CD14-positive monocyte (primary cell): ENCODE measurements at regions not wholly inside any gene's neighbourhood (a gene's known extent, or its start where the extent isn't known, plus 50 kb on each side); places are given as distances from the start of the nearest gene placed in this dataset.

Experiments
- DNase-seq, 3 donors: peaks; one replicate each; pipeline ENCODE4 v3.0.0-alpha.2; 2011 to 2022
- H2AFZ ChIP-seq: 2 replicates; pipeline ENCODE4 v1.6.0; 2012; ENCODE audit warnings: mild to moderate bottlenecking, low read depth, low read length, inconsistent platforms; ENCODE audit not compliant: insufficient read depth, poor library complexity, severe bottlenecking
- H3K27ac ChIP-seq, 2 donors: 1 replicate in 1 of 2; 2 replicates in 1 of 2; pipeline ENCODE4 v1.5.1; 2012 to 2013; ENCODE audit warnings: low read length in 2 of 2, control low read depth in 1 of 2, inconsistent platforms in 1 of 2, low read depth in 1 of 2, mild to moderate bottlenecking in 1 of 2
- H3K27me3 ChIP-seq, 2 donors: one replicate each; pipeline versions ENCODE4 v1.6.0 to v1.6.1; 2011 to 2013; ENCODE audit warnings: low read length in 2 of 2; ENCODE audit not compliant: control insufficient read depth in 2 of 2, insufficient read depth in 2 of 2
- H3K36me3 ChIP-seq, 2 donors: replicated peaks in 1 of 2; 1 replicate in 1 of 2; 2 replicates in 1 of 2; pipeline versions ENCODE4 v1.5.1 to v1.6.1; 2012 to 2013; ENCODE audit warnings: low read length in 2 of 2, control low read depth in 1 of 2, inconsistent platforms in 1 of 2, mild to moderate bottlenecking in 1 of 2; ENCODE audit not compliant: insufficient read depth in 2 of 2, control insufficient read depth in 1 of 2
- H3K4me1 ChIP-seq, 2 donors: 1 replicate in 1 of 2; 2 replicates in 1 of 2; pipeline versions ENCODE4 v1.5.1 to v1.6.1; 2012 to 2013; ENCODE audit warnings: low read length in 2 of 2, control low read depth in 1 of 2, inconsistent platforms in 1 of 2, mild to moderate bottlenecking in 1 of 2, moderate library complexity in 1 of 2; ENCODE audit not compliant: insufficient read depth in 2 of 2, control insufficient read depth in 1 of 2
- H3K4me2 ChIP-seq: replicated peaks from 2 replicates; pipeline ENCODE3; 2012; ENCODE audit warnings: low read length, moderate library complexity, mild to moderate bottlenecking; ENCODE audit not compliant: poor library complexity, severe bottlenecking; ENCODE audit errors: extremely low read depth
- H3K4me3 ChIP-seq, 3 experiments: fragments of 200-600 bp in 1 of 3; sonication (generic) in 1 of 3; replicated peaks in 1 of 3; 1 replicate in 2 of 3; 2 replicates in 1 of 3; pipeline ENCODE4 v1.5.1; 2011 to 2013; ENCODE audit warnings: low read length in 3 of 3, mild to moderate bottlenecking in 3 of 3, control low read depth in 2 of 3, low read depth in 2 of 3, inconsistent platforms in 1 of 3, moderate library complexity in 1 of 3
- H3K79me2 ChIP-seq: 2 replicates; pipeline ENCODE4 v1.6.0; 2012; ENCODE audit warnings: mild to moderate bottlenecking, control low read depth, inconsistent platforms, low read length, moderate library complexity; ENCODE audit not compliant: insufficient read depth
- H3K9ac ChIP-seq: 2 replicates; pipeline ENCODE4 v1.6.0; 2017; ENCODE audit warnings: low read length, mild to moderate bottlenecking; ENCODE audit not compliant: insufficient read depth, poor library complexity, severe bottlenecking
- H3K9me3 ChIP-seq, 2 donors: replicated peaks in 1 of 2; 1 replicate in 1 of 2; 2 replicates in 1 of 2; pipeline versions ENCODE4 v1.5.1 to v1.6.1; 2012 to 2013; ENCODE audit warnings: low read length in 2 of 2, control low read depth in 1 of 2; ENCODE audit not compliant: control insufficient read depth in 1 of 2, insufficient read depth in 1 of 2
- H4K20me1 ChIP-seq: 2 replicates; pipeline ENCODE4 v1.6.0; 2012; ENCODE audit warnings: mild to moderate bottlenecking, low read length, control low read depth, moderate library complexity; ENCODE audit not compliant: insufficient read depth
- H3K27ac Mint-ChIP-seq, 7 donors: one replicate each; pipeline ENCODE4 v1.8.0; 2020; ENCODE audit warnings: mild to moderate bottlenecking in 7 of 7, mixed read lengths in 7 of 7, moderate library complexity in 6 of 7, inconsistent platforms in 2 of 7
- H3K27me3 Mint-ChIP-seq, 3 donors: one replicate each; pipeline ENCODE4 v1.8.0; 2021 to 2022; ENCODE audit warnings: low read depth in 3 of 3, mild to moderate bottlenecking in 3 of 3, mixed read lengths in 3 of 3, moderate library complexity in 3 of 3, inconsistent platforms in 1 of 3
- H3K36me3 Mint-ChIP-seq, 2 donors: one replicate each; pipeline ENCODE4 v1.8.0; 2020; ENCODE audit warnings: mixed read lengths in 2 of 2, inconsistent platforms in 1 of 2, mild to moderate bottlenecking in 1 of 2
- H3K4me1 Mint-ChIP-seq: one replicate; pipeline ENCODE4 v1.8.0; 2020; ENCODE audit warnings: mild to moderate bottlenecking, mixed read lengths
- H3K4me3 Mint-ChIP-seq, 2 donors: one replicate each; pipeline ENCODE4 v1.8.0; 2020; ENCODE audit warnings: mild to moderate bottlenecking in 2 of 2, mixed read lengths in 2 of 2, moderate library complexity in 1 of 2
- H3K9me3 Mint-ChIP-seq, 7 donors: one replicate each; pipeline ENCODE4 v1.8.0; 2020 to 2022; ENCODE audit warnings: mixed read lengths in 7 of 7, mild to moderate bottlenecking in 6 of 7, moderate library complexity in 6 of 7, inconsistent platforms in 2 of 7
- WGBS: methylation state at CpG from one replicate; pipeline ENCODE4 v1.1.5; 2013; ENCODE audit warnings: missing lambda C conversion rate; ENCODE audit not compliant: insufficient coverage; 5-methylcytosine and 5-hydroxymethylcytosine counted together
- intact Hi-C, 2 donors: fragments of 100-400 bp; cut with micrococcal nuclease; formaldehyde crosslinking; loops; one replicate each; pipeline versions ENCODE4 v1.15.0 to v1.15.1; 2023
- TF ChIP-seq, protein P1 (sequence below): fragments of 200-600 bp; IDR thresholded peaks from one replicate; pipeline ENCODE4 v1.8.0; 2022; ENCODE audit warnings: antibody characterized with exemption, mild to moderate bottlenecking

GRCh38 chr1:232426801-232427200 is 203.1 kb downstream of the SIPA1L2 start:
- H3K9me3 ChIP-seq = no peaks in the 10 kb centered on the region
- H3K27ac ChIP-seq = no peak overlapping the region
- H3K4me3 ChIP-seq = no peak overlapping the region
- peaks cover 0 to 18% of the 10 kb centered on the region in 2 donors for H3K36me3 ChIP-seq
- no peak overlapping the region for H3K4me2 ChIP-seq
- H3K4me1 ChIP-seq = no peaks in the 10 kb centered on the region
- no peaks in the 10 kb centered on the region for H4K20me1 ChIP-seq
- no peak overlapping the region for H2AFZ ChIP-seq
- Mint-ChIP-seq H3K27me3 (peaks cover 0 to 2% (median 0%) of the 10 kb centered on the region in 3 donors), H3K9me3 (no peaks in the 10 kb centered on the region), H3K4me1 (peaks cover 13% of the 10 kb centered on the region), H3K36me3 (peaks cover 23 to 31% of the 10 kb centered on the region in 2 donors), H3K4me3 (no peak overlapping the region), H3K27ac (no peak overlapping the region)
- no peak overlapping the region for H3K9ac ChIP-seq
- TF ChIP-seq, protein P1, sequence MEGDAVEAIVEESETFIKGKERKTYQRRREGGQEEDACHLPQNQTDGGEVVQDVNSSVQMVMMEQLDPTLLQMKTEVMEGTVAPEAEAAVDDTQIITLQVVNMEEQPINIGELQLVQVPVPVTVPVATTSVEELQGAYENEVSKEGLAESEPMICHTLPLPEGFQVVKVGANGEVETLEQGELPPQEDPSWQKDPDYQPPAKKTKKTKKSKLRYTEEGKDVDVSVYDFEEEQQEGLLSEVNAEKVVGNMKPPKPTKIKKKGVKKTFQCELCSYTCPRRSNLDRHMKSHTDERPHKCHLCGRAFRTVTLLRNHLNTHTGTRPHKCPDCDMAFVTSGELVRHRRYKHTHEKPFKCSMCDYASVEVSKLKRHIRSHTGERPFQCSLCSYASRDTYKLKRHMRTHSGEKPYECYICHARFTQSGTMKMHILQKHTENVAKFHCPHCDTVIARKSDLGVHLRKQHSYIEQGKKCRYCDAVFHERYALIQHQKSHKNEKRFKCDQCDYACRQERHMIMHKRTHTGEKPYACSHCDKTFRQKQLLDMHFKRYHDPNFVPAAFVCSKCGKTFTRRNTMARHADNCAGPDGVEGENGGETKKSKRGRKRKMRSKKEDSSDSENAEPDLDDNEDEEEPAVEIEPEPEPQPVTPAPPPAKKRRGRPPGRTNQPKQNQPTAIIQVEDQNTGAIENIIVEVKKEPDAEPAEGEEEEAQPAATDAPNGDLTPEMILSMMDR = no peak
- H3K27me3 ChIP-seq = no peaks in the 10 kb centered on the region
- H3K79me2 ChIP-seq = no peaks in the 10 kb centered on the region
- intact Hi-C loops = no loop called here
- no peak for DNase-seq

GRCh38 chr1:232425421-232425820 is 204.5 kb downstream of the SIPA1L2 start:
- Mint-ChIP-seq H3K27ac (no peak overlapping the region), H3K4me3 (no peak overlapping the region), H3K27me3 (no peaks in the 10 kb centered on the region), H3K36me3 (peaks cover 14 to 26% of the 10 kb centered on the region in 2 donors), H3K4me1 (peaks cover 13% of the 10 kb centered on the region), H3K9me3 (no peaks in the 10 kb centered on the region)
- peaks cover 0 to 18% of the 10 kb centered on the region in 2 donors for H3K36me3 ChIP-seq
- H3K27ac ChIP-seq = no peak overlapping the region
- H2AFZ ChIP-seq = no peak overlapping the region
- no peaks in the 10 kb centered on the region for H3K79me2 ChIP-seq
- no peaks in the 10 kb centered on the region for H3K4me1 ChIP-seq
- TF ChIP-seq, protein P1 = no peak
- H3K4me2 ChIP-seq = no peak overlapping the region
- no peaks in the 10 kb centered on the region for H3K27me3 ChIP-seq
- H3K9me3 ChIP-seq = no peaks in the 10 kb centered on the region
- H3K9ac ChIP-seq = no peak overlapping the region
- no peaks in the 10 kb centered on the region for H4K20me1 ChIP-seq
- H3K4me3 ChIP-seq = no peak overlapping the region
- intact Hi-C loops = no loop called here
- DNase-seq = no peak
- 100% methylated on average over 7 of the region's 15 CpGs for WGBS
